ENCODE measurements at regions not wholly inside any gene's neighbourhood (a gene's known extent, or its start where the extent isn't known, plus 50 kb on each side); places are given as distances from the start of the nearest gene placed in this dataset.
"Not testable (repeated sequence)": the region's sequence is repeated elsewhere in the genome, so short reads cannot be mapped to it uniquely, and the experiment has no call there.

DNA sequence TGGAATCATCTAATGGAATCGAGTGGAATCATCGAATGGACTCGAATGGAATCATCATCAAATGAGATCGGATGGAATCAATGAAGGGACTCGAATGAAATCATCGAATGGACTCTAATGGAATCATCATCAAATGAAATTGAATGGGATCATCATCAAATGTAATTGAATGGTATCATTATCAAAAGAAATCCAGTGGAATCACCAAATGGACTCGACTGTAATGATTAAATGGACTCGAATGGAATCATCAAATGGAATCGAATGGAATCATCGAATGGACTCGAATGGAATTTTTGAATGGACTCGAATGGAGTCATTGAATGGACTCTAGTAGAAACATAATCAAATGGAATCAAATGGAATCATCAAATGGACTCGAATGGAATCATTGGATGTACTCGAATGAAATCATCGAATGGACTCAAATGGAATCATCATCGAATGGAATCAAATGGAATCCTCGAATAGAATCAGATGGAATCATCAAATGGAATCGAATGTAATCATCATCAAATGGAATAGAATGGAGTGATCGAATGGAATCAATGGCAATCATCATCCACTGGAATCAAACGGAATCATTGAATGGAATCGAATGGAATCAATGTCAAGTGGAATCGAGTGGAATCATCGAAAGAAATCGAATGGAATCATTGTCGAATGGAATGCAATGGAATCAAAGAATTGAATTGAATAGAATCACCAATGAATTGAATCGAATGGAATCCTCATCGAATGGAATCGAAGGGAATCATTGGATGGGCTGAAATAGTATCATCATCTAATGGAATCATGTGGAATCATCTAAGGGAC is 234.2 kb downstream of the SHCBP1 start:
- peak in 3 of 5 donors; percentile 27 to 52 (median 33) for DNase-seq
- H3K27ac ChIP-seq: peak overlapping the region in 1 of 2 donors; percentile 0
- H3K36me3 ChIP-seq; H3K4me3 ChIP-seq; H3K4me1 ChIP-seq (ENCODE audit: insufficient read depth); H3K9me3 ChIP-seq; H3K27me3 ChIP-seq; intact Hi-C loops (cut with DNase I): not testable (repeated sequence)
- 65 to 73% (median 73%) methylated on average over 28 of the region's 28 CpGs for WGBS, 3 donors

DNA sequence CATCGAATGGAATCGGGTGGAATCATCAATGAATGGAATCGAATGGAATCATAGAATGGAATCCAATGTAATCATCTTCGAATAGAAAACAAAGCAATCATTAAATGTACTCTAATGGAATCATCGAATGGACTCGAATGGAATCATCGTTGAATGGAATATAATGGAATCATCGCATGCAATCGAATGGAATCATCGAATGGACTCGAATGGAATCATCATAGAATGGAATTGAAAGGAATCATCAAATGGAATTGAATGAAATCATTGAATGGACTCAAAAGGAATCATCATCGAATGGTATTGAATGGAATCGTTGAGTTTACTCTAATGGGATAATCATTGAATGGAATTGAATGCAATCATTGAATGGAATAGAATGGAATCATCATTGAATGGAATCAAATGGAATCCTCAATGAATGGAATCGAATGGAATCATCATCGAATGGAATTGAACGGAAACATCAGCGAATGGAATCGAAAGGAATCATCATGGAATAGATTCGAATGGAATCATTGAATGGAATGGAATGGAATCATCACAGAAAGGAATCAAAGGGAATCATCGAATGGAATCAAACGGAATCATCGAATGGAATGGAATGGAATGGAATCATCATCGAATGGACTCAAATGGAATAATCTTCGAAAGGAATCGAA is 234.9 kb downstream of the SHCBP1 start:
- peak overlapping the region in 1 of 2 donors; percentile 0 for H3K27ac ChIP-seq
- H3K36me3 ChIP-seq; H3K4me3 ChIP-seq; H3K9me3 ChIP-seq; H3K4me1 ChIP-seq (ENCODE audit: insufficient read depth); intact Hi-C loops (cut with DNase I); H3K27me3 ChIP-seq: not testable (repeated sequence)
- DNase-seq: peak in 1 of 5 donors; percentile 38
- 66 to 69% (median 67%) methylated on average over 23 to 25 of the region's 25 CpGs for WGBS, 3 donors

DNA sequence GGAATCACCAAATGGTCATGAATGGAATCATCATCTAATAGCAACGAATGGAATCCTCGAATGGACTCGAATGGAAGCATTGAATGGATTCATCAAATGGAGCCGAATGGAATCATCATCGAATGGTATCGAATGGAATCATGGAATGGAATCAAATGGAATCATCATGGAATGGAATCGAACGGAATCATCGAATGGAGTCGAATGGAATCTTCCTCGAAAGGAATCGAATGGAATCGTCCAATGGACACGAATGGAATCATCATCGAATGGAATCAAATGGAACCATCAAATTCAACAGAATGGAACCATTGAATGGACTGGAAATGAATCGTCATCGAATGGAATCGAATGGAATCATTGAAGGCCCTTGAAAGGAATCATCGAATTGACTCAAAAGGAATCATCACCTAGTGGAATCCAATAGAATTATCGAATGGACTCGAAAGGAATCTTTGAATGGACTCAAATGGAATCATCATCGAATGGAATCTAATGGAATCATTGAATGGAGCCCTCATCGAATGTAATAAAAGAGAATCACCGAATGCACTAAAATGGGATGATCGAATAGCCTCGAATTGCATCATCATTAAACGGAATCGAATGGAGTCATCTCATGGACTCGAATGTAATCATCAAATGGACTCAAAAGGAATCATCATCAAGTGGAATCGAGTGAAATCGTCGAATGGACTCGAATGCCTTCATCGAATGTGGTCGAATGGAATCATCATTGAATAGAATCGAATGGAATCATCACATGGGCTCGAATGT is 236.7 kb downstream of the SHCBP1 start:
- H3K4me1 ChIP-seq (ENCODE audit: insufficient read depth); H3K27ac ChIP-seq; H3K36me3 ChIP-seq; H3K4me3 ChIP-seq; H3K9me3 ChIP-seq; intact Hi-C loops (cut with DNase I); H3K27me3 ChIP-seq: not testable (repeated sequence)
- WGBS, 3 donors: 67 to 70% (median 69%) methylated on average over 37 of the region's 37 CpGs
- peak in 1 of 5 donors; percentile 37 for DNase-seq

DNA sequence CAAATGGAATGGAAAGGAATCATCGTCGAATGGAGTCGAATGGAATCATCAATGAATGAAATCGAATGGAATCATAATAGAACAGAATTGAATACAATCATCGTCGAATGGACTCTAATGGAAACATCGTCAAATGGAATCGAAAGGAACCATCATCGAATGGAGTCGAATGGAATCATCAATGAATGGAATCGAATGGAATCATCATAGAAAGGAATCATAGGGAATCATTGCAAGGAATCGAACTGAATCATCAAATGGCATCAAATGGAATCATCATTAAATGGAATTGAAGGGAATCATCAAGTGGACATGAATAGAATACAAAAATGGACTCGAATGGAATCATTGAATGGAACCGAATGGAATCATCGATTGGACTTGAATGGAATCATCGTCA is 237.6 kb downstream of the SHCBP1 start:
- H3K4me3 ChIP-seq; H3K36me3 ChIP-seq; H3K9me3 ChIP-seq; H3K4me1 ChIP-seq (ENCODE audit: insufficient read depth); DNase-seq; H3K27me3 ChIP-seq; H3K27ac ChIP-seq; intact Hi-C loops (cut with DNase I): not testable (repeated sequence)
- WGBS, 3 donors: 72 to 75% (median 74%) methylated on average over 15 to 16 of the region's 16 CpGs

DNA sequence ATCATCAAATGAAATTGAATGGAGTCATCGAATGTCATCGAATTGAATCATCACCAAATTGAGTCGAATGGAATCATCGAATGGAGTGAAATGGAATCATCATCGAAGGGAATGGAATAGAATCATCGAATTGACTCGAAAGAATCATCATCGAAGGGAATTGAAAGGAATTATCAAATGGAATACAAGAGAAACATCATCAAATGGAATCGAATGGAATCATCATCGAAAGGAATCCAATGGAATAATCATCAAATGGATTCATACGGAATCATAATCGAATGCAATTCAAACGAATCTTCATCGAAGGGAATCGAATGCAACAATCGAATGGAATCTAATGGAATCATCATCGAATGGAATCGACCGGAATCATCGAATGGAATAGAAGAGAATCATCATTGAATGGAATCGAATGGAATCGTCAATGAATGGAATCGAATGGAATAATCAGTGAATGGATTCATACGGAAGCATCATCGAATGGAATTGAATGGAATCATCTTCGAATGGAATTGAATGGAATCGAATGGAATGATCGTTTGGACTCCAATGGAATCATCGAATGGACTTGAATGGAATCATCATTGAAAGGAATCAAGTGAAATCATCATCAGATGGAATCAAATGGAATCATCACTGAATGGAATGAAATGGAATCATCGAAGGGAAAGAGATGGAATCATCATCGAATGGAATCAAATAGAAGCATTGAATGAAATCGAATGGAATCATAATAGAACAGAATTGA is 238.2 kb downstream of the SHCBP1 start:
- H3K4me1 ChIP-seq (ENCODE audit: insufficient read depth); H3K4me3 ChIP-seq; H3K27me3 ChIP-seq; H3K36me3 ChIP-seq; H3K27ac ChIP-seq; H3K9me3 ChIP-seq; DNase-seq; intact Hi-C loops (cut with DNase I): not testable (repeated sequence)
- 75 to 81% (median 80%) methylated on average over 32 of the region's 32 CpGs for WGBS, 3 donors

DNA sequence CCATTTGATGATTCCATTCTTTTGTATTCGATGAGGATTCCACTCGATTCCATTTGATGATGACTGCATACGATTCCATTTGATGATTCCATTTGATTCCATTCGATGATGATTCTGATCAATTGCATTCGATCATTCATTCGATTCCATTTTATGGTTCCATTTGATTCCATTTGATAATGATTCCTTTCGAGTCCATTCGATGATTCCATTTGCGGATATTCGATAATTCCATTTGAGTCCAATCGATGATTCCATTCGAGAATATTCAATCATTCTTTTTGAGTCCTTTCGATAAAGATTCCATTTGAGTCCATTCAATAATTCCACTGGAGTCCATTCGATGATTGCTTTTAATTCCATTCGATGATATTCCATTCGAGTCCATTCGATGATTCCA is 239.1 kb downstream of the SHCBP1 start:
- DNase-seq; H3K36me3 ChIP-seq; H3K27ac ChIP-seq; intact Hi-C loops (cut with DNase I); H3K9me3 ChIP-seq; H3K27me3 ChIP-seq; H3K4me1 ChIP-seq (ENCODE audit: insufficient read depth); H3K4me3 ChIP-seq: not testable (repeated sequence)
- 79 to 87% (median 87%) methylated on average over 17 of the region's 17 CpGs for WGBS, 3 donors

DNA sequence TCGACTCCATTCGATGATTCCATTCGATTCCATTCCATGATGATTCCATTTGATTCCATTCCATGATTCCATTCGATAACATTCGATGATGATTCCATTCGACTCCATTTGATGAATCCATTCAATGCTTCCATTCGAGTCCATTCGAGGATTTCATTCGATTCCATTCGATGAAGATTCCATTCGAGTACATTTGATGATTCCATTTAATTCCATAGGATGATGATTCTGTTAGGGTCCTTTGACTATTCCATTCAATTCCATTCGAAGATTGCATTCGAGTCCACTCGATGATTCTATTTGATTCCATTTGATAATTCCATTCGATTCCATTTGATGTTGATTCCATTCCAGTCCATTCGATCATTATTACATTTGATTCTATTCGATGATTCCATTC is 239.8 kb downstream of the SHCBP1 start:
- intact Hi-C loops (cut with DNase I); H3K27me3 ChIP-seq; H3K4me3 ChIP-seq; DNase-seq; H3K36me3 ChIP-seq; H3K27ac ChIP-seq; H3K9me3 ChIP-seq; H3K4me1 ChIP-seq (ENCODE audit: insufficient read depth): not testable (repeated sequence)
- WGBS, 3 donors: 75 to 86% (median 85%) methylated on average over 17 of the region's 17 CpGs
